GOT3 (cell line): ENCODE measurements at regions not wholly inside any gene's neighbourhood (a gene's known extent, or its start where the extent isn't known, plus 50 kb on each side); places are given as distances from the start of the nearest gene placed in this dataset.

Experiments
- DNase-seq: peaks from one replicate; lab custom pipeline; 2025; ENCODE audit warnings: mixed read lengths; lab: John Stamatoyannopoulos, UW

GRCh38 chr18:6609666-6610264, 119.8 kb upstream of the ARHGAP28 start:
- DNase-seq: no peak

- DNase-seq: no peak
Observed at GRCh38 chr18:6610466-6610865, 119.0 kb upstream of the ARHGAP28 start.

DNA sequence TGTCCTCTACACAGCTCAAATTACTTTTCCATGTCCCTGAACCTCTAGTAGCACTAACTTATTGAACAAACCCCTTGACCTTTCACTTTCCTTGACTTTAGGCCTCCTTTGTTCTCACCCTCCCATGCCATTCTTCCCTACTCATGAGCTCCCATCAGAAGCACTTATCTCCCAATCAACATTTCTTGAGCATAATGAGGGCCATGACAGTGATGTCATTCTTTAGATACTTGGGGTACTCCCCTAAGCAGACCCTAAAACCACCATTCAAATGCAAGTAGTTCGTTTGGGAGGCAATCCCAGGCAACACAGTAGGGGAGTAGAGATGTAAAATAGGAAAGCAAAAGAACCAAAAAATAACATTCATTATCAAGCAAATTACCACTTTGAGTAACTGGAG, 115.9 kb upstream of the ARHGAP28 start:
- no peak for DNase-seq

GRCh38 chr18:6614952-6615351, 114.6 kb upstream of the ARHGAP28 start:
- DNase-seq: no peak

DNA sequence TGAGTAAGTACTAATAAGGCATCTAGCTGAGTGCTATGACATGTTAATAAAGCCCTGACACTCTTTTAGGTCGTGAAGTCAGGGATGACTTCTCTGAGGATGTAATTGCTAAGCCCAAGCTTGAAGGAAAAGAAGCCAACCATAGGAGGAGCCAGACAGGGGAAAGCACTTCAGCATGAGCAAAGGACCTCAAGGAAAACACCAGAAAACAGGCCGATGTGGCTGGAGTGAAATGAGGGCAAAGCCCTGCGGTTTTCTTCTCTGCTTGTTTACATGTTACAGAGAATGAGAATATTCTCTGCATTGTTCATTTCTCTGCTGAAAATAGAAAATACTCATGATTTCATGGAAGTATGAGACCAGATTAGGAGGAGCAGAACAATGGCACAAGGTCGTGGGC, 112.5 kb upstream of the ARHGAP28 start:
- no peak for DNase-seq

GRCh38 chr18:6621437-6621836, 108.1 kb upstream of the ARHGAP28 start:
- DNase-seq: no peak

GRCh38 chr18:6623278-6623677, 106.2 kb upstream of the ARHGAP28 start:
- DNase-seq: no peak

DNA sequence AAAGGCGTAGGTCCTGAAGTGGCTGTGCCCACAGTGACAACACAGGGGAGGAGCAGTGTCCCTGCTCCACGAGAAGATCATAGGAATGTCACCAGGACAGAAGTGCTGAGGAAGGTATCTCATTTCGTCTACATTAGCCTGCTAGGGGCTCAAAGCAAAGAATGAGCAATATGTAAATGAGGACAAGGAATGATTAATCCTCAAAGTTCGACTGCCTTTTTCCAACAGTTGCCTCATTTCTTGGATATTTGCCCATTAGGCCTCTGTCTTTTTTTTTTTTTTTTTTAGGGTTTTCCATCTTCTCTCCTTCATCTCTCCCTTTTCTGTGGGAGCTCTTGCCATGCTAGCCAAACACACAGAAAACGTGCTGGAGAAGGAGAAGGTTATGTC, 105.2 kb upstream of the ARHGAP28 start:
- DNase-seq: no peak

GRCh38 chr18:6624661-6625311, 104.7 kb upstream of the ARHGAP28 start:
- DNase-seq: no peak

DNA sequence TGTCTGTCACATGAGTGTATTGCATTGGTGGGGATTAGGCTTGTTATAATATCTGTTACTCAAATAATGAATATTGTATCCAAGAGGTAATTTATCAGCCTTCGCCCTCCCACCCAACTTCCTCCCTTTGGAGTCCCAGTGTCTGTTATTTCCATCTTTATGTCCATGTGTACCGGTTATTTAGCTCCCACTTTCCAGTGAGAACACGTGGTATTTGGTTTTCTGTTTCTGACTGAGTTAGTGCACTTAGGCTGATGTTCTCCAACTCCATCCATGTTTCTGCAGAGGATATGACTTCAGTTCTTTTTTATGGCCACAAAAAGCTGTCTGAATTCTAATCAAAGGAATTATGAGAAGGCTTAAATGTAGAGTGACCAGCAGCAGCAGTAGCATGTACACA, 104.0 kb upstream of the ARHGAP28 start:
- DNase-seq: no peak

- DNase-seq: no peak
Observed at GRCh38 chr18:6626457-6626856, 103.1 kb upstream of the ARHGAP28 start.

DNA sequence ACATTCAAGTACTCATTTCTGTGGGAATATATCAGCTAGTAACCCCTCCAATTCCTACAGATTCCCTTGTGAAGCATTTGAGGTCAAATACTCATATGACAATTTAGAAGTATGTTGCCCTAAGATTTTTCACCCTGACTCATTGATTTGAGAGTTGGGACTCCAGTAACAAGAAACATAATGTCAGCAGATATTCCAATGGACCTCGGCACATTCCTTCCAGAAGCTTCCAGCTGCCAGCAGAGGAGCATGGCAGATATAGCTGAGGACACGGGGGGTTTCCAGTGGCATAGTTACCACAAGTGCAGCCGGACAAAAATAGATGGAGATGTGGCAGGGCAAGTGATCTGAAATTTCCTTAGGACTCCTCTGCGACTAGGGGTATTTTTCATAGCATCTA, 101.9 kb upstream of the ARHGAP28 start:
- DNase-seq: no peak

DNA sequence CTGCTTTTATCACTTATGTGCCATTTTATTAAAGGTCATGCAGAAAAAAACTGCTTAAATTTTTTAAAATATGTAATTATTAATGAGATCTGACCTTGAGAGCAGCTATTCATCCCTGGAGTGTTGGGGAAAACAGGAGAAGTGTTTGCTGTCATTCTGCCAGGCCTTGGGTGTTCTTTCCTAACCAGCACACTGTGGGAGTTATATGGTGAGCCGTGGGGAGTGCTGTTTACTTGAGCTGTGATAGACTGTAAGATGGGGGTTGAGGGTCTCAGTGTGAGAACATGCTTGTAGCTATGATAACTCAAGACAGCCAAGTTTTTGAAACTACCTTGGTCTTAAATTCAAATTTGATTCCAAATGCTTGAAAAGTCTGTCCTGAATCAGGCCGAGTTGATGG, 101.3 kb upstream of the ARHGAP28 start:
- DNase-seq: no peak

GRCh38 chr18:6629635-6630140, 99.8 kb upstream of the ARHGAP28 start:
- no peak for DNase-seq

DNA sequence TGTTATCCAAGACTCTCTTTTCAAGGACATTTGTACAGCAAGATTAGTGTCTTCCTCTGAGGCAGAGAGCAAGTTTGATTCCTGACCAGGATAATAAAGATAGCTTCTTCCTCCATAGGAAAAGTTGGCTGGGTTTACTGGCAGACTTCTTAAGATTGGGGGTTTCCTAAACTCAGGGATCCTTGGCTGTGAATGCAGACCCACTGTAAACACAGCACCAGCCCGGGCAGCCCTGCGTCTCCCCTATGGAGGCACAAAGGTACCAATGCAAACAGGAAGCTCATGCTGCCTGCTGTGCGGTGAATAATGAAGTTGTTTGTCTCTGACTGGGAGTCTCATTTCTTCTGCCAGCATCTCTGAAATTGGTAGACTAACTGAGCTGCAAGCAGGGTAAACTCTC, 96.2 kb upstream of the ARHGAP28 start:
- no peak for DNase-seq

DNA sequence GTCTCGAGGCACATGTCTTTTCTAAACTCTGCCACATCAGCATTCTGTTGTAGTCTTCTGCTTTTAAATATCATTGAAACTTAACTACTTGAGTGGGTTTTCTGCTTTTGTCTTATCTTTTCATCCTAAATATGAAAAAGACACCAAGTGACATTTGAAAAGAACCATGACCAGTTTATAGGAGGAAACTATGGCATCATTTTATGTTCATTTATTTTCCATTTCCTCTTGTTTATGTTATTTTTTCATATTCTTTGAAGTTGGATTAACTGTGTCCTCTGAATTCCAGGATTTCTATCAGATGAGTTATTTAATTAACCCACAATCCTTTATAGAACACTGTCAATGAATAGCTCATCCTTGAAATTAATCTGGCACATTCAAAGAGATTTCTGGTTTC, 93.4 kb upstream of the ARHGAP28 start:
- DNase-seq: no peak

GRCh38 chr18:6638447-6638846, 91.1 kb upstream of the ARHGAP28 start:
- no peak for DNase-seq

DNA sequence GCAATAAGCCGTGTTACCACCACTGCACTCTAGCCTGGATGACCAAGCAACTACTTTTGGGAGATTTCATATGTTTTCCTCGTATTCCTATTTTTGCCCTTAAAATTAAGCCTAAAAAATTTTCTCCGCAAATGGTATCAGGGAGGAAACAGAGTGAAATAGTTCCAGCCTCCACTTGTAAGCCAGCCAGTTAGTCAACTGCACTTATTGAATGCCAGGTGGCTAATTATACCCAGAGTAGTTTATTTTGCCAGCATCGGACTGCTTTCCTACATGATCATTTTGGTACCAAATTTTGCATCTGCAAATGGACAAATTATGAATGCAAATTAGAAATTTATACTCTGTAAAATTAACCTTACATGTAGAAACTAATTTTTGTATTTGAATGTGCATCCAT, 90.2 kb upstream of the ARHGAP28 start:
- no peak for DNase-seq

DNA sequence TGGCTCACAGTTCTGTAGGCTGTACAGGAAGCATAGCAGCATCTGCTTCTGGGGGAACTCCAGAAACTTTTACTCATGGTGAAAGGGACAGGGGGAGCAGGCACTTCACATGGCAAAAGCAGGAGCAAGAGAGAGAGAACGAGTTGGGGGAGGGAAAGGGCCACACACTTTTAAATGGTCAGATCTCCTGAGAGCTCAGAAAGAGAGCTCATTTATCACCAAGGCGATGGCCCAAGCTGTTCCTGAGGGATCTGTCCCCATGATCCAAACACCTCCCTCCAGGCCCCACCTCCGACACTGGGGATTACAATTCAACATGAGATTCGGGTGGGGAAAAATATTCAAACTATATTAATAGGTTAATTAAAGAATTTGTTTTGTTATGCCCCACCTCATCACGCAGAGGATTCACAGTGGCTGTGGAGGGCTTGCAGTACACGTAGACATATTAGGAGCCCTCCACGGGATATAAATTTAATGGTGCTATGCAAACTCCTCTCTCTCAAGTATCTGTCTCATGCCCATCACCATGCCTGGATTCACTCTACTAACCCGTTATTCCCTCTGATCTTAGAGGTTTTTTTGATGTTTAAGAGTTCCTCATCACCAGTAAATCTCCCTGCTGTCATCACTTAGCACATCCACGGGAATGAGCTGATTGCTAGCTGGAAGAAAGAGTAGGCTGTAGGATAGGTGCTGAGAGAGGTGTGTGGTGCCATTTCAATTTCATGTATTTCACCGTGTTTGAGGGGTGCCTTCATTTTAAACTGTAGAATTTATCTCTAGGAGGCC, 84.5 kb upstream of the ARHGAP28 start:
- no peak for DNase-seq

DNA sequence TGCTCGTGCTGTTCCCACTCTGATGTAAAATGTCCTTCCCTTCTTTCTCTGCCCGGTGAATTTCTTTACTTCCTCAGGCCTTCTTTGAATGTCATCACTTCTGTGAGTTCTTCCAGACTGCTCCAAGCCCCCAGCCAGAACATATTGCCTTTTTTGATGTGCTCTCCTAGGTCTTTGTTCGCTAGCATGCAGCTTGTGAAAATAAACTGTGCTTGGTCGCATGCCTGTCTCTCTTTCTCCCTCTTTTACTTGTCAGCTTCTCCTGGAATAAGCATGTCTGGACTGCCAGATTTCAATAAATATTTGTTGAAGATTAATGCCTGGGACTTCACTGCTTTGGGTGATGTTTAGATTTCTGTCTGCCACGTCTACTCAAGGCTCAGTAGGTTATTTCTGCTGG, 82.7 kb upstream of the ARHGAP28 start:
- no peak for DNase-seq

DNA sequence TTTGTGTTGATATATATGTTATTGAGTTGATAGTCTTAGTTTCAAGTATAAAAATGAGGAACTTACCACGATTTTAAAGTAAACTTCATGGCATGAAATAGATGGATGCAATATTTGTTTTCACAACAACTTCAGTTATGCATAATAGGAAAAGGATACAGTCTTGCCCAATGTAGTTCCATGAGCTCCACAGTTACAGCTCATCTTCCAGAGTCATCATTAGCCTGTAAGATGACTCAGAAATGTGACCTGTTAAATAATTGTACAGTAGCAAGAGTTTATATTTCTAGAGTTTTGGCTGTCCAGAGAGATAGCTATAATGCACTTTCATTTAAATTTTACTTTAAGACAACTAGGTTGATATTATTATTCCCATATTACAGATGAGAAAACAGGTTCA, 80.9 kb upstream of the ARHGAP28 start:
- DNase-seq: no peak

DNA sequence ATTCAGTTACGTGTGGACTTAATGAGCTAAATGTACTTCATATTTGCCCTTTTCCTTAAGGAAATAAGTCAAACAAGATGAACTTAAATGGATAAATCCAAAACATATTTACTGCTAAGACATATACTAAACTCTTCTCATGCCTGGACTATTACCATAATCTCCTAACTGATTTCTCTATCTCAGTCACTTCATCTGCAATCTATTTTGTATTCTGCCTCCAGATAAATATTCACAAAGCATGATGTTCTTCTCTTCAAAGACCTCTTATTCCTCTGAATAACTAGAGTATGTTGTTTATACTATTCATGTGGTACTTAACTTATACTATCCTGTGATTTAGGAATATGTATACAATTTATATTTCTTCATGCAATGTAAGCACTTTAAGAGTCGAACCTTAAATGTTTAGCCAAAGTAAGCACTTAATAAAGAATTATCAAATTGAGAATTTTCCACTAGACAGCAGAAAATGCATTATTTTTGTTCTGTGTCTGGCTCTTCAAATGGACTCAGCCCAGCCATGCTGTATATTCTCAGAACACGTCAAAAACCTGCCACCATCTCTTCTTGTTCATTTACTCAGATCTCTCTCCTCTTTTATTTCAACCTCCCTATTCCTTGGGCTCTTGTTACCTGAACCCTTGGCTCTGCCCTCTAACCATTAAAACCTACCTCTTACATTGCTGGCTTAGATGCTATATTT, 79.9 kb upstream of the ARHGAP28 start:
- DNase-seq: no peak

DNA sequence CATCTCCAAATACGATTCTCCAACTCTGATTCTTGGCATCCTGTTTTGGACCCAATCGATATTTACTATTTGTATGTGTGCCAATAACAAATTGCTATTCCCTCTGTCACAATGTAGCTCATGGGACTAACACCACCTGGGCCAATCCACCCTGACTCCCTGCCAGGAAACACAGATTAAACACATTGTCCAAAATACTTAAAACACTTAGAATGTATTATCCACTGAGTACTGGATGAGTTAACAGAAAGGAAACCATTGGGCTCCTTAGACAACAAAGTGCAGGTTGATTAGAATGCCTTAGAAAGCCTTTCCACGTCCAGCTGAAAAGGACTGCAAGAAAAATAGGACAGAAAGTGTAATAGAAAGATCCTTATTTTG, 79.4 kb upstream of the ARHGAP28 start:
- DNase-seq: no peak
